ENCODE measurements at regions not wholly inside any gene's neighbourhood (a gene's known extent, or its start where the extent isn't known, plus 50 kb on each side); places are given as distances from the start of the nearest gene placed in this dataset.

DNA sequence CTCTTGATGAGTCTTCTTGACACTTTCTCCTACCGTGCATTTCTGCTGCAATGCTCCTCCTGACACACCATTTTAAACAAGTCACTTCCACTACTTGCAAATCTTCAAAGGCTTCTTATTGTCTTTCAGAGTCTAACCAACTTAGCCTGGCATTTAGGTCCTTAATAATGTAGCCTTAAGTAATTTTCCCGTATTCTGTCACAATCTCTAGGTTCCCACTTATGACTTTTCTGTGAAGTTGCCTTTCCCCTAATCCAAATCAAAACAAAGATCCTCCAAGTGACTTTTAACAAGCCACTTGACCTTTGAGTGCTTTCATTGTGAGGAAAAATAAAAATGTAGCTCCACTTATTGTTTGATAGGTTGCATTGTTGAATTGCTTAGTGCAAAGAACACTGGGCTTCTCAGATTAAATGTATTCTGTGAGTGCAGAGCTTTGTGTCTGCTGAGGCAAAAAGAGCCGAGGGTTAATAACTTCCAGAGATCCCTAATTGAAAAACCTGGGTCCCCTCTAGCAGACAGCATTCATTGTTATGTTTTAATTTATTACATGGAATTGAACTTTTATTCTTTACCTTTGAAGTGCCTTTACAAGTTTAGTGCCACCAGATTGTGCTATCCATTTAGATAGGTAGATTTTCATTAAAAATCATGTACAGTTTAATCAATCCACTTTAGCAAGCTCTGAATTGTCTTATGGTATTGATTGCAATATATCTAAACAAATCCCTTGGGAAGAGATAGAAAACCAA is 341.7 kb upstream of the TYRP1 start:
- Histone ChIP-seq H4K20me1 (ENCODE audit: insufficient read depth, low read length) (no peaks in the 10 kb centered on the region), H3K27ac (ENCODE audit: low read length) (no peak overlapping the region), H3K4me3 (ENCODE audit: low read length) (no peak overlapping the region), H3F3A (ENCODE audit: insufficient read depth, low read length) (no peaks in the 10 kb centered on the region), H3K9me3 (replicated peaks; ENCODE audit: insufficient read depth, low read length) (no peaks in the 10 kb centered on the region), H3K4me1 (ENCODE audit: low read length) (no peaks in the 10 kb centered on the region), H3K9ac (ENCODE audit: low read length) (no peak overlapping the region), H3K36me3 (replicated peaks; ENCODE audit: insufficient read depth, low read length) (no peaks in the 10 kb centered on the region), H3K27me3 (replicated peaks; ENCODE audit: insufficient read depth, low read length) (no peaks in the 10 kb centered on the region), H3K4me2 (ENCODE audit: low read depth, low read length) (no peak overlapping the region), H2AFZ (ENCODE audit: low read length) (no peak overlapping the region), H3K9me2 (replicated peaks; ENCODE audit: insufficient read depth, low read length) (no peaks in the 10 kb centered on the region), H3K79me2 (ENCODE audit: low read length) (no peaks in the 10 kb centered on the region)
- TF ChIP-seq, protein P1, sequence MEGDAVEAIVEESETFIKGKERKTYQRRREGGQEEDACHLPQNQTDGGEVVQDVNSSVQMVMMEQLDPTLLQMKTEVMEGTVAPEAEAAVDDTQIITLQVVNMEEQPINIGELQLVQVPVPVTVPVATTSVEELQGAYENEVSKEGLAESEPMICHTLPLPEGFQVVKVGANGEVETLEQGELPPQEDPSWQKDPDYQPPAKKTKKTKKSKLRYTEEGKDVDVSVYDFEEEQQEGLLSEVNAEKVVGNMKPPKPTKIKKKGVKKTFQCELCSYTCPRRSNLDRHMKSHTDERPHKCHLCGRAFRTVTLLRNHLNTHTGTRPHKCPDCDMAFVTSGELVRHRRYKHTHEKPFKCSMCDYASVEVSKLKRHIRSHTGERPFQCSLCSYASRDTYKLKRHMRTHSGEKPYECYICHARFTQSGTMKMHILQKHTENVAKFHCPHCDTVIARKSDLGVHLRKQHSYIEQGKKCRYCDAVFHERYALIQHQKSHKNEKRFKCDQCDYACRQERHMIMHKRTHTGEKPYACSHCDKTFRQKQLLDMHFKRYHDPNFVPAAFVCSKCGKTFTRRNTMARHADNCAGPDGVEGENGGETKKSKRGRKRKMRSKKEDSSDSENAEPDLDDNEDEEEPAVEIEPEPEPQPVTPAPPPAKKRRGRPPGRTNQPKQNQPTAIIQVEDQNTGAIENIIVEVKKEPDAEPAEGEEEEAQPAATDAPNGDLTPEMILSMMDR (IDR thresholded peaks at IDR 0.05; ENCODE audit: low read length): no peak
- TF ChIP-seq EZH2 (optimal IDR thresholded peaks at IDR 0.05; ENCODE audit: low read depth, low read length): no peak
- TF ChIP-seq EZH2phosphoT487 (IDR thresholded peaks at IDR 0.05; ENCODE audit: low read length): no peak
- DNase-seq: no peak

DNA sequence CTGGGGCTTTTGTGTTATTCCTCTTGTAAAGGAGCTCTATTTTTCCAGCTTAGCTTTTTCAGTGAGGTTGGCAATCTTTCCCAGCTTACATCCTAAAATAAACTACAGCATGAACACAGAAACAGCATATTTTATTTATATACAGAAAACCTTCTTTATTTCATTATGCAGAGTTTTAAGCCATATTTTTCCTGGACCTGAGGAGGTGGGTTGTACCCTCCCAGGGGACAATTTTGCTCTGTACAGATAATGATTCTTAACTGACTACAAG is 341.2 kb upstream of the TYRP1 start:
- H2AFZ ChIP-seq (ENCODE audit: low read length): no peak overlapping the region
- H3K27me3 ChIP-seq (replicated peaks; ENCODE audit: insufficient read depth, low read length): no peaks in the 10 kb centered on the region
- no peak for DNase-seq
- H3K36me3 ChIP-seq (replicated peaks; ENCODE audit: insufficient read depth, low read length): no peaks in the 10 kb centered on the region
- H3K9me2 ChIP-seq (replicated peaks; ENCODE audit: insufficient read depth, low read length): no peaks in the 10 kb centered on the region
- no peaks in the 10 kb centered on the region for H4K20me1 ChIP-seq (ENCODE audit: insufficient read depth, low read length)
- no peaks in the 10 kb centered on the region for H3K9me3 ChIP-seq (replicated peaks; ENCODE audit: insufficient read depth, low read length)
- H3K79me2 ChIP-seq (ENCODE audit: low read length): no peaks in the 10 kb centered on the region
- TF ChIP-seq EZH2phosphoT487 (IDR thresholded peaks at IDR 0.05; ENCODE audit: low read length) (no peak), EZH2 (optimal IDR thresholded peaks at IDR 0.05; ENCODE audit: low read depth, low read length) (no peak)
- TF ChIP-seq, protein P1 (IDR thresholded peaks at IDR 0.05; ENCODE audit: low read length): no peak
- no peak overlapping the region for H3K27ac ChIP-seq (ENCODE audit: low read length)
- H3F3A ChIP-seq (ENCODE audit: insufficient read depth, low read length): no peaks in the 10 kb centered on the region
- no peak overlapping the region for H3K9ac ChIP-seq (ENCODE audit: low read length)
- H3K4me1 ChIP-seq (ENCODE audit: low read length): no peaks in the 10 kb centered on the region
- H3K4me2 ChIP-seq (ENCODE audit: low read depth, low read length): no peak overlapping the region
- H3K4me3 ChIP-seq (ENCODE audit: low read length): no peak overlapping the region

GRCh38 chr9:12363439-12363838 is 329.7 kb upstream of the TYRP1 start:
- Histone ChIP-seq H3K4me3 (ENCODE audit: low read length) (no peak overlapping the region), H4K20me1 (ENCODE audit: insufficient read depth, low read length) (no peaks in the 10 kb centered on the region), H3K36me3 (replicated peaks; ENCODE audit: insufficient read depth, low read length) (no peaks in the 10 kb centered on the region), H3K9me3 (replicated peaks; ENCODE audit: insufficient read depth, low read length) (no peaks in the 10 kb centered on the region), H3K9ac (ENCODE audit: low read length) (no peak overlapping the region), H3K27ac (ENCODE audit: low read length) (no peak overlapping the region), H3K27me3 (replicated peaks; ENCODE audit: insufficient read depth, low read length) (no peaks in the 10 kb centered on the region), H3K79me2 (ENCODE audit: low read length) (no peaks in the 10 kb centered on the region), H3F3A (ENCODE audit: insufficient read depth, low read length) (no peaks in the 10 kb centered on the region), H3K4me1 (ENCODE audit: low read length) (no peaks in the 10 kb centered on the region), H3K9me2 (replicated peaks; ENCODE audit: insufficient read depth, low read length) (no peaks in the 10 kb centered on the region), H2AFZ (ENCODE audit: low read length) (no peak overlapping the region), H3K4me2 (ENCODE audit: low read depth, low read length) (no peak overlapping the region)
- no peak for TF ChIP-seq EZH2phosphoT487 (IDR thresholded peaks at IDR 0.05; ENCODE audit: low read length)
- TF ChIP-seq, protein P1 (IDR thresholded peaks at IDR 0.05; ENCODE audit: low read length): no peak
- no peak for TF ChIP-seq EZH2 (optimal IDR thresholded peaks at IDR 0.05; ENCODE audit: low read depth, low read length)
- no peak for DNase-seq

All from MM.1S (cell line).